Activated CD4-positive, alpha-beta T cell treated with anti-CD3 and anti-CD28 coated beads, Interleukin-2, amount 50 U/mL, for 16 hours (primary cell): ENCODE measurements at regions not wholly inside any gene's neighbourhood (a gene's known extent, or its start where the extent isn't known, plus 50 kb on each side); places are given as distances from the start of the nearest gene placed in this dataset.

Source experiments
- DNase-seq: peaks from one replicate; pipeline ENCODE4 v3.0.0-alpha.2; 2020

- DNase-seq = no peak
These were observed 99.6 kb upstream of the RPL34 start for GRCh38 chr4:108520807-108521206.

- no peak for DNase-seq
These were observed 100.3 kb upstream of the RPL34 start for GRCh38 chr4:108519911-108520601.

DNA sequence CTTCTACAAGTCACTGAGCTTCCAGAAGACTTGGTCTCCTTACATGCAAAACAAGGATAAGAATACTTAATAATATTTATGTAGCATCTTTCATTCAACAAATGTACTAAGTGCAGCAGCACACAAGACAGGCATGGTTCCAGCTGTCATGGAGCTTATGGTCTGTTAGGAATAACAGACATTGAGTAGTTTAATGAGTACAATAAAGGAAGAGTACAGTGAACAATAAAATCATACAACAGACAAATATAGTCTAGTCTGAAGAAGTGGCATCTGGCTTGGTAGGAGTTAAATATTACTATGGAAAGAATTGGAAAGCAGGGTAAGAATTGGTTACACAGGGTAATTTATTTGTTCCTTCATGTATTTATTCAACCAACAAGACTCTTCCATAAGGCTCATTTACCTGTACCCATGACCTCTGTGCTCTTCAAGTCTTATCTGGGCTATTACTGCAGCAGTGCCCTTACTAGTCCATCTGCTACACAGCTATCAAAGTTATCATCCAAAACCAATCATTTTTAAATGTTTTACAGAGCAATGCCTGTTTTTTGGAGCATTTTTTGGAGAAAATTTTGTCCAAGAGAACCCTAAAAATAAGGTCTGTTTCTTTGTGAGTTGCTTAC, 101.1 kb upstream of the RPL34 start:
- DNase-seq = no peak

DNA sequence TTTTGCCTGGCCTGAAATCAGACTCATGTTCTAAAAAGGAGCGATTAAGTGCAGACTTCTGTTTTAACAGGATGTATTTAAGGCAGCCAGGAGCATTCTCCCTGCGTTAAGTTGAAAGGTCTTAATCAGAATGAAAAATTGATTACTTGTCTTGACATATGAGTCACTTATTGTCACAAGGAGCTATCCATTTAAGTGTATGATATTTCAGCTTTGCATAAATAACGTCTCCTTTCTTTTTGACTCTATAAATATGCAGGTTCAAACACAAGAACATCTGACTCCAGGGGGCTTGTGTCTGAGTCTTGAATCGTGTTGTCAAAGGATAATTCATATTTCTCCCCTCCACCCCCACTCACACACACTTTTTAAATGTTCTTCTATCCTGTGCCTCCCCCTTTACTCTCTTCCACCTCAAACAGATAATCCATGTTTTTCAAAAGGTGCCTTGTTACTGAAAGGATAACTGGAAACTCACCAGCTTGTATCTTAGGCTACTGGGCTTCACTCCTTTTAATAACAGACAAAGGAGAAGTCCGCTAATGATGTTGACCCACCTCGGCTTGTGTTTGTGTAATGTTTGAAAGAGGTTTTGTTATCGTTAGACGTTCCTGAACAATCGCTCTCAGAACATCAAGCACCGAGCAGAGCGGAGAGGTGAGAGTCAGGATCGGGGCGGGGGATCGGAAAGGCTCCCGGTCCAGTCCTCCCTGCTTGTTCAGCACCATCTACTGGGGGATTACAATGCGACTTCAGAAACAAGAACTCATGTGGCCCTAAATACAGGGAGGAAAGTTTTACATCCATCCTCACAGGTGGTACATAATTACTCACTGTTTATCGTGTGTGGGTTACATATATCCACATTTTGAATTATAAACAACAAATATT, 107.5 kb upstream of the RPL34 start:
- DNase-seq = peak; percentile 37

- DNase-seq = no peak
These were observed 108.8 kb upstream of the RPL34 start for GRCh38 chr4:108511618-108512017.

GRCh38 chr4:108502356-108502755, 118.0 kb upstream of the RPL34 start:
- DNase-seq = no peak

DNA sequence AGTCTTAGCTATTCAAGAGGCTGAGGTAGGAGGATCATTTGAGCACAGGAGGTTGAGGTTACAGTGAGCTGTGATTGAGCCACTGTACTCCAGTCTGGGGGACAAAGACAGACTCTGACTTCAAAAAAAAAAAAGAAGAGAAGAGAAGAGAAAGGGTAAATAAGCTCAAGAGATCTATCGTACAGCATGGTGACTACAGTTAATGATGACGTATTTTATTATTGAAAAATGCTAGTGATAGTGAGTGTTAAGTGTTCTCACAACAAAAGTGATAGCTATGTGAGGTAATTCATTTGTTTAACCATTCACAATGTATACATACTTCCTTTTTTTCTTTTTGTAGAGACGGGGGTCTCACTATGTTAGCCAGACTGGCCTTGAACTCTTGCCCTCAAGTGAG, 121.5 kb upstream of the RPL34 start:
- no peak for DNase-seq

- no peak for DNase-seq
These were observed 126.8 kb upstream of the RPL34 start for GRCh38 chr4:108493596-108493931.

GRCh38 chr4:108492816-108493595, 127.4 kb upstream of the RPL34 start:
- DNase-seq = peak; percentile 47

GRCh38 chr4:108488865-108489264, 131.5 kb upstream of the RPL34 start:
- no peak for DNase-seq

DNA sequence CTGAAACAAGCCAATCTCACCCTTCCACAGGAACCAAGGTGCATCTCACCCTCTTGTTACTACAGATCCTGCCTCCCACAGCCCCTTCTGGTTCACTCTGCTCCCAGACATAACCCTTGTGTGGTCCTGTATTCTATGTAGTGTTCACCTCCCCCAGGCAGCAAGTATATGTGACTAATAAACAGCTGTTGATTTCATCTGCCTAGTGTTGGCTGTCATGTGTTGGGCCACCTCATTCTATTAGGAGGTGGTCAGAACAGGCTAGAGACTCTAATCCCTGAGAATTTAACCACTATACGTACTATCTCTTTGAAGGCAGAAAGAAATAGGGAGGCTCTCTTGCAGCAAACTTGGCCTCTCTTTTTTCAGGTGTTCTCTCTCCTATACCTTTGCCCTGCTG, 134.3 kb upstream of the RPL34 start:
- no peak for DNase-seq

GRCh38 chr4:108484187-108484586, 136.2 kb upstream of the RPL34 start:
- DNase-seq = peak; percentile 12

DNA sequence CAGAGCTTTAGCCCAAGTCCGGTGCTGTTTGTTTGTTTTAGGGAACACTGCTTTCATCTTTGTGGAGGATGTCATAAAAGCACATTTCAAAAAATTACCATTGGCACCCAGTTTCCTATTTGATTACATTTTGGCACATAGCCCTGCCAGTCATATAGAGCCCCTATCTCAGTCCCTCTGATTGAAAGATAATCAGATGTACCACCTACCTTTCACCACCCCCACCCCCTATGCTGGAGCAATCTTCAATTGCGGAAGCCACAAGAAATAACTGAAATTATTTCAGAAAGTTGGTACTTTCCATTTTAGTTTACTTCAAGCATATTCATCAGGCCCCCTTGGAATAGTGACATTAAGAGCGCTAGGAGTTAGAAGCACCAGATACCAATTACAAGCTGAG, 136.7 kb upstream of the RPL34 start:
- DNase-seq = peak; percentile 43

GRCh38 chr4:108483079-108483478, 137.3 kb upstream of the RPL34 start:
- DNase-seq = peak; percentile 63

DNA sequence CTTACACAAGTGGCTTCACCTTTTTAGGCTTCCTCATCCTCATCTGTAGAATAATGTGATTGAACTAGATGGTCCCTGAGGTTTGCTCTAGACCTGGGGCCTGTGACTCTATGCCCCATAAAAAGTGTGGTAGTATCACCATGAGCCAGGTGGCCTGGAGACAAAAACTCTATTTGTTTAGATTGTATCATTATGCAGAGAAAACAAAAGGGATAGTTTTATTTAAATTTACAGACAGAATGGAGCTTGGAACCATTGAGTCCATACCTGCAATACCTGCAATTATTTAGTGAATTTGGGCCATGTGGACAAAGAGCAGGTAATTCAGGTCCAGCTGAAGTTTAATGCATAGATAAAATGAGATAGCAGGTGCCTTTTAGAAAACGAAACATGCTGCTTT, 139.5 kb upstream of the RPL34 start:
- DNase-seq = no peak

- no peak for DNase-seq
These were observed 142.8 kb upstream of the RPL34 start for GRCh38 chr4:108477527-108478108.

DNA sequence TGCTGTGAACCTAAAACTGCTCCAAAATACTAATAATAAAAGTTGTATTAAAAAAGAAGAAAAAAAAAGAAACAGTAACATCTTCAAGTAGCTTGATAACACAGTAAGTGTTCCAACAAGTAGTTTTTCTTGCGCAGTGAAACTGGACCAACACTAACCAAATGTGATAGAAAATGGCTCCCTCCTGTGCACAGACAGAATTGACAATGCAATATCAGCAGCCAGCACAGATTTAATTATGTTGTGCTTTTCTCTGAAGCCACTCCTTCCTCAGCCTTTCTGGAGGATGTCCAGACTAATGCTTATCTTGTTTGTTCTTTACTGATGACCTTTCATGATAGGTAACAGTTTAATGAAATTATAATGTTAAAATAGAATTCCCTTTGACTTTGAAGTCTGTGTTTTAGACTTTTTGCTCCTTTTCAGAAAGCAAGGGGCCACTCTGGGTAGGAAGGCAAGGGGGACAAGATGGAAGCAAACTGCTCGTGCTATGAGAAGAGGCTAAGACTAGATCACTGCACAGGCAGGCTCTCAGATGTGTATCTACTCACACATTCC, 147.1 kb upstream of the RPL34 start:
- no peak for DNase-seq

DNA sequence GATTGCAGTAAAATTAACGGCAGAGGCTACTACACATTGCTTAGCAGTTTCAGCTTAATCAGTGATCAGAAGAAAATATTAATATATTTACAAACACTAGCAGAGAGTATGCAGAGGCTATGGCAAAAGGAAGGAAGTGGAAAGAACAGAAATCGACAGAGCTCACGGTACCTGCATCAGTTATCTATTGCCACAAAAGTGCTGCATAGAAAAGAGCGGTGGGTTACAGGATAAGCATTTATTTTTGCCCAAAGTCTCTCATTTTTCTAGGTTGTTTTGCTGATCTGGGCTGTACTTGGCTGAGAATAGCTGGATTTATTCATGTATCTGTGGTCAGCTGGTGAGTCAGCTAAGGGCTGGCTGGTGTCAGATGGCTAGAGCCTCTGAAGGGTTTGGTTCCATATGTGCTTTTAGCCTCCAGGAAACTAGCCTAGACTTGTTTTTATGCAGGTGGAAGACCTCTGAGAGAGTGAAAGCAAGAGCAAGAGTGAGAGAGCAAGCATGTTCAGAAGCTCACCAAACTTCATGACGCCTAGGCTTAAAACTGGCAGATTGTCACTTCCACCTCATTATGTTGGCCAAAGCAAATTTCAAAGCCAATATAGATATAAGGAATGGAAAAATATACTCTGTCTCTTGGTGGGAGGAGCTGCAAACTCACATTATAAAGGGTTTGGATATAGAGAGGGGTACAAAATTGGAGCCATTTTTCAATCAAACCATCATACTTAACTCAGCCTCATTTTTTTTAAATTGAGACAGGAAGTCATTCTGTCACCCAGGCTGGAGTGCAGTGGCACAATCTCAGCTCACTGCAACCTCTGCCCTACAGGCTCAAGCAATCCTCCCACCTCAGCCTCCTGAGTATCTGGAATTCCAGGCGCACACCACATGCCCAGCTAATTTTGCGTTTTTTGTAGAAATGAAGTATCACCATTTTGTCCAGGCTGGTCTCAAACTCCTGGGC, 153.2 kb upstream of the RPL34 start:
- DNase-seq = peak; percentile 41

- DNase-seq = no peak
These were observed 154.4 kb upstream of the RPL34 start for GRCh38 chr4:108465886-108466500.

DNA sequence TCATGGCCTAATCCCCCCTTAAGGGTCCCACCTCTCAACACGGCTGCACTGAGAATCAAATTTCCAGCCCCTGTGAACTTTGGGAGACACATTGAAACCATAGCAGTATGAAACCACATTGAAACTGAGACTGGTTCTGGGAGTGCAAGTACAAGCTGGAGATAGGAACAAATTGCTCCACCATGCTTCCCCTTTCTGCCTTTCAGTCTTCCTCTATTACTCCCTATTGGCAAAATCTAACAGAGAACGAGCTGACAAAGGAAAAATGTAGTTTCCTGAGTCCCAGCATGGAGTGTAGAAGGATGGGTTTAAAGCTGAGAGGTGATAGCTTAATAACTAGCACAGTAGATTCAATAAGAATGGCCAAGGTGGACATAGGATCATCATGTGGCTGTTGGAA, 161.7 kb upstream of the RPL34 start:
- DNase-seq = no peak

DNA sequence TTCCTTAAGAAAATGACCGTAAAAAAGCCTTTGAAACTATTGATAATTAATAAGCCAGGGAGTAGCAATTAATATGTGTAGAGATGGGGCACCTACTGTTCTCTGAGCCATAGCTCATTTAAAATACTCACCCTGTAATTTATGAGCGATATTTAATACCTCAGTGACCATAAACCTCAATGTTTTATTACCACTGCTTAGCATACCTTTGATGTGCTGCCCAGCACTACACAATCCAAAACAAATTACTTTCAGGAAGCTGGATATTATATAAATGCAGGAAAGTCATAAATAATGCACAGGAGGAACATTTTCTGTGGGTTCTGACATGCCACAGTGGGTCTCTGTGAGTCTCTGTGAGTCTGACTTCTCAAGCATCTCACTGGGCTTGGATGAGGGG, 166.1 kb upstream of the RPL34 start:
- no peak for DNase-seq
